GM18858 (cell line): ENCODE measurements at regions not wholly inside any gene's neighbourhood (a gene's known extent, or its start where the extent isn't known, plus 50 kb on each side); places are given as distances from the start of the nearest gene placed in this dataset.

Experiments
- ATAC-seq: cut with Tn5 transposase; IDR thresholded peaks from one replicate; pipeline ENCODE4 v1.9.1; 2021; ENCODE audit not compliant: unreplicated experiment

DNA sequence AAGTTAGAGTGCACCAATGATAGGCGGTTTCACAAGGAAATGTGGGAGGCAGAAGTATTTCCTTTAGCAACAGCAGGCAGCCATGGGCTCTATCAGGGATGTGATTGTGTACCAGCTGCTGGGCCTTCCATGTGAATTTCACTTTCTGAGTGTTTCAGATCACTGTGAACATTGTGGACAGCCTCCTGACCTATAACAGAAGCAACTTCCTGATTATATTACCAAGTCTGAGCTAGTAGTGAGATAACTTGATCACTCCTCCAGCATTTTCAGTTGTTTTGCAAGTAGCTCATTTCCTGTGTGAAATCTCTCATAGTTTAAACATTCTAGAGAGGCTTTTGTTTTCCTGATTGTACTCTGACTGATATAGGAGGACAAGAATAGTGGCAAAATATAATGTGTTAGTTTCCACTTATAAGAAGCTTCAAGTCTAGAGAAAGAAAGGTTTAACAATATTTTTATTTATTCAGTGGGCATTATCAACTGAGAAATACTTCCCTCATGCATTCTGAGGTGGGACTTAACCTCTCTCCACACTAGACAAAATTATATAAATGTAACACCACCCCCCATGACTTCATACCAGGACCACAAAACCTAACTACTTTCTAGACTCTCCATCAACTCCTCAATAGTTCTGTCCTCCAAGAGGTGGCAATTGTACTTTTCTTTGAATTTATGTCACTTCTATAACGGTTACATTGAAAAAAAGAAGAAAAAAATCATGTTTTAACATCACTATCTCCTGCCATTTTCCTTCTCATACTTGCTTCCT is 184.2 kb upstream of the LUZP2 start:
- ATAC-seq, result no peak

- no peak for ATAC-seq
These were observed 175.6 kb upstream of the LUZP2 start for GRCh38 chr11:24321229-24321628.

DNA sequence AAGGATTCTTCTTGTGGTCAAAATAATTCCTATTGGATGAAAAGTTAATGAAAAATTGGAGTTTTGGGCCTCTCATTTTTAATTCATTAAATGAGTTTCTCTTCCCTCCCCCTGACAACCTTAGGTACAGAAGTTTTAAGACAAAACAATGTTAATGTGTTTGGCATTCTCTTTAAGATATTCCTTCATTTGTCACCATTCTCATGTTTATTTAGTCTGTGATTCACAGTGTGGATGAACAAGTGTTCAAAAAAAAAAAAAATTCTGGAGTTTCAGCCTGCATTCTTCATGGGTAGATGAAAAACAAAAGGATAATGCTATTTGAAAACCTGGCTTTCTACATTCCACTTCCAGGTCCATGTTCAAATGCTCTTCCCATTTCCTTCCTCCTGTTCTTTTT is 172.6 kb upstream of the LUZP2 start:
- ATAC-seq, result no peak

GRCh38 chr11:24344222-24344621 is 152.6 kb upstream of the LUZP2 start:
- no peak for ATAC-seq

DNA sequence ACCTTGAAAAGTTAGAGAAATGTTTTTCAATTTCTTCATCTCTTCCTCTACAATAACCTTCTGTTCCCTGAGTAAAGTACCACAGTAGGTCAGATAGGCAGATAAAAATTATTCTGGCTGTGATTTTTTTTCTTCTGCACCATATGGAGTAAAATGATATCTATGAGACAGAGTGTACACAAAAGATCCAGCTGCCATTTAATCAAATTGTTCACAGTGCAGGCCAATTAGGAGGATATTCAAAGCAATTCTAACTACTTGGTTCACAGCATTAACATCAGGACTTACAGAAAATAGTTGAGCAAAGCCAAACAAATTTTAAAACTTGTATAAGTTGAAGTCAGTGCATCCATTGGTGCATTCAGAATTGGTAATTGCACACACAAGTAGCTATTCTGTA is 147.9 kb upstream of the LUZP2 start:
- no peak for ATAC-seq

- ATAC-seq, result no peak
These were observed 145.7 kb upstream of the LUZP2 start for GRCh38 chr11:24351179-24351578.

GRCh38 chr11:24356501-24356900 is 140.4 kb upstream of the LUZP2 start:
- ATAC-seq, result no peak

DNA sequence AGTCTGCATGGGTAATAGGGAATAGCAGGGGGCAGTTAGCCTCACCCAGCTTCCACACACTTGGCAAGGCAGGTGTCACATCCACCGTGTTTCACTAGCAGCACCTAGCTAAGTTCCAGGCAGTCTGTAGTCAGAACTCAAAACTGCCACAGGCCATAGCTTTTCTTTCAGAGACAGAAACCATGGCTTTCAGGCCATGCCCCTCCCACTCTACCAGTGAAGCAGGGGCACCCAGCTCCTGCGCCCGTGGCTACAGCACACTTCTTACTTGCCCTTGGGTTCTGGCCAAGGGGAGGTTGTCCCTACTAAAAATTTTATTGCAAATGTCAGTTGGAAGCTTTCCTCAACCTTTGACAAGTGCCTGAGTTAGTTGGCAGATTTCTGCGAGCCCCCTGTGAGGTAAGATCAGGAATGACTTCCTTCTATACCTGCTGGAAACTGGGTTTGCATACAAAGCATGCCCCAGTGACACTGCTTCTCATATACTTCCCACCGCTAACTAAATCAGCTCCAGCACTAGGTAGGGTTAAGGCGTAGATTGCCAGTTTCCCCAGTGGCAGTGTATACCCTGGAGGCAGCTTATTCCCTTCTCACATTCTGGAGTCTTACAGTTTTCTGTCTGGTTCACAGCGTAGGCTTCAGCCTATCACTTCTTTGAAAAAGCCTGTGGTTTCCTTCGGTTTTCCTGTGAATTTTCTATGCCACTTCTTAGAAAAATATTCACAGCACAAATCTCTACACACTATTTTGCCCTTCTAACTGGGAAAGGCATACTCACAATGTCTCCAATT is 139.0 kb upstream of the LUZP2 start:
- no peak for ATAC-seq

GRCh38 chr11:24372491-24372890 is 124.4 kb upstream of the LUZP2 start:
- ATAC-seq, result no peak

GRCh38 chr11:24373516-24373915 is 123.3 kb upstream of the LUZP2 start:
- ATAC-seq, result no peak

- ATAC-seq, result no peak
These were observed 121.5 kb upstream of the LUZP2 start for GRCh38 chr11:24375351-24375750.

DNA sequence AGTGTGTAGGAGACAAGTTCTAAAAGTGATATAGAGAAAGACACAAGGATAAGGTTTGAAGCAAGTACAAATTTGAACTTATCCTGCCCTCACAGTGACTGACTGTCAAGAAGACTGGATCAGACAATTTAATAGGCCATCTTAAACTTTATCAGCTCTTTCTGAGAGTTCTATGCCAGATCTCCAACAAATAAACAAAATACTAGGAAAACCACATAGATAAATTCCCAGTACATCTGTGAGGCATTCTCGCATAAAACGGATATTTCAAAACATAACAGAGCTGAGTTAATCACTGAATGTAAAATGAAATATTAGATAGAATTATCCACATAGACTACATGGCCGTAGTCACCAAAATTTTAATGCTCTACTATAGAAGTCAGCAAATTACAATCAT is 120.9 kb upstream of the LUZP2 start:
- ATAC-seq, result no peak

DNA sequence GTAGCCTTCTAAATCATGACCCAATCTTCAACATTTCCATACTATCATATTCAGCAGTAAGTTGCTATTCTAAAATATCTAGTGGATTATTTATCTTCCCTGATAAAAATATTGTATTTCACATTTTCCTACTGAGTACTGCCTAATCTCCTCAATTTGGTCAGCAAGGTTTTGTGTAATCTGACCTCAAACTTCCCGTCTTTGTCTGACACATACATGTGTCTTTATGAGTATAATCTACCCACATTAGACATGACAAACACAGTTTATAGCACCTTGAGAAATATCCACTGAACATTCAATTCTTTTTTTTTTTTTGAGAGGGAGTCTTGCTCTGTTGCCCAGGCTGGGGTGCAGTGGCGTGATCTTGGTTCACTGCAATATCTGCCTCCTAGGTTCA is 113.7 kb upstream of the LUZP2 start:
- ATAC-seq, result no peak

- no peak for ATAC-seq
These were observed 112.6 kb upstream of the LUZP2 start for GRCh38 chr11:24384240-24384639.

DNA sequence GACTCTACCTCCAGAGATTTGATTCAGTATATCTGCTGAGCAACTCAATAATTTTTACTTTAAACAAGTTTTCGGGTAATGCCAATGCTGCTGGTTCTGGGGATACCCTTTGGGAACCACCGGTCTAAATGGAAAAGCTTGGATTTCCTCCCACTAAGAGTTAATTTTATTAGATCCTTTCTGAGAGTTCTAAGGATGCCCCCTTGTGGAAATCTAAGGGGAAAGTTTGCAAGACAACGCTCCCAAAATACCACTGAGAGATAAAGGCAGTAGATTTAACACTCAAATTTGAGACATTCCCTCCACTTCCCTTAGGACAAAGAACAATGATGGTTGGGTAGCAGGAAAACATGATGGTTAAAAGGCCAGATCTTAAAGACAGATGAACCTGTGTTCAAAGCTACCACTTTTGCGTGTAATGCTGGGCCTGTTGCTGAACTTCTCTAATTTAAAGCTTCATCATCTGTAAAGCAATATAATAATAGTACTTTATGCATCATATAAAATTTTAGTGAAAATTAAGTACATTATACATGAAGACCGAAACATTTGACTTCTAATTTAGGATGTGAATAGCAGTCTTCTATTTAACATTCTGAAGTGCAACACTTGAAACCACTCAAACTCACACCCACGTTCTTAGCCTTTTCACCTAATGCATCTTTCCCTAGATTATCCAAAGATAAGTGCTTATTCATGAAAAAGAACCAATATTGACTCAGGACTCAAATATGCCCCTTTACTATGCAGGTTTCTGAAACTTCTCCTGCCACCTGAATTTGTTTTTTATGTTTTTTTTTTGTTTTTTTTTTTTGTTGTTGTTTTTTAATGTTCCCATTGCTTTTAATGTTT is 110.1 kb upstream of the LUZP2 start:
- ATAC-seq, result no peak

GRCh38 chr11:24389575-24389974 is 107.3 kb upstream of the LUZP2 start:
- ATAC-seq, result no peak

- ATAC-seq, result no peak
These were observed 106.8 kb upstream of the LUZP2 start for GRCh38 chr11:24390016-24390415.

- ATAC-seq, result no peak
These were observed 106.1 kb upstream of the LUZP2 start for GRCh38 chr11:24390762-24391161.

DNA sequence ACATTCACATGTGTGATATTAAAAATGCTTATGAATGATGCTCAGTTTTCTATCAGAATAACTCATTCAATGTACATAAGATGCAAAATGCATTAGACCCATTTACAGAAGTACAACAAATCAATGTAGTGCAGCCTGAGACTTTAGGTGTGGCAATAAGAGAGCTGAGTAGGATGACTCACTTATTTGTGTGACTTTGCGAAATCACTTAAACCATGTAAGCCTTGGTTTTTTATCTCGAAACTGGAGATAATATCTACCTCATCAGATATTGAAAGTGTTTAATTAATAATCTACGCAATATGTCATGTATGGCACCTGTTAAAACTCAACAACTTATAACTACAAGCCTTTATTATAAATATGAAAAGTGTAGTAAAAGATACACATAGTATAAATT is 105.7 kb upstream of the LUZP2 start:
- no peak for ATAC-seq

GRCh38 chr11:24400059-24400665 is 96.7 kb upstream of the LUZP2 start:
- no peak for ATAC-seq

DNA sequence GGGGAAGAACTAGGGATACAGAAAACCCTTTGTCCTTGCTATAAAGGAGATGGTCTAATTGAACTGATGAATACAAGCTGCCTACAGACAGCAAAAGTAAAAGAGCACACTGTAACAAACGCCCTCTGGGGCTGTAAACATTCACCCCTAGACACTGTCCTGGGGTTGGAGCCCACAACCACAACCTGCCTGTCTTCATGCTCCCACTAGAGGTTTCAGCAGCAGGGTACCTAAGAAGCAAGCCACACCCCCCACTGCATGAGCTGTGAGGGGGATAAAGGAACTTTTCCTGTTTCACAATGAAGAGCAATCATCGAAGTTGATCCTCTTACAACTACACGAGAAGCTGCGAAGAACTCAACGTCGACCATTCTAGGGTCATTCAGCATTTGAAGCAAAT is 90.5 kb upstream of the LUZP2 start:
- ATAC-seq, result no peak
